Motor neuron (in vitro differentiated cells): ENCODE measurements at regions not wholly inside any gene's neighbourhood (a gene's known extent, or its start where the extent isn't known, plus 50 kb on each side); places are given as distances from the start of the nearest gene placed in this dataset.

Experiments used
- ATAC-seq, 8 experiments: fragments of 200-7000 bp; cut with Tn5 transposase; replicated peaks in 6 of 8; 2 replicates each; pipeline ENCODE4 v1.8.0; 2021; ENCODE audit warnings: mild to moderate bottlenecking in 8 of 8, moderate library complexity in 8 of 8
- H3K27ac ChIP-seq, 2 donors: fragments of 250-450 bp; sonication (Bioruptor Pico); 2 replicates each; pipeline ENCODE4 v1.9.0; 2021; ENCODE audit warnings: antibody characterized with exemption in 2 of 2, mild to moderate bottlenecking in 2 of 2, moderate library complexity in 1 of 2
- H3K4me1 ChIP-seq, 2 donors: fragments of 250-450 bp; sonication (Bioruptor Pico); replicated peaks in 1 of 2; 2 replicates each; pipeline ENCODE4 v1.6.1; 2021; ENCODE audit warnings: antibody characterized with exemption in 2 of 2, mild to moderate bottlenecking in 2 of 2, moderate library complexity in 1 of 2
- H3K4me3 ChIP-seq, 5 donors: fragments of 250-450 bp; sonication (Bioruptor Pico); 2 replicates each; pipeline ENCODE4 v1.9.0; 2021; ENCODE audit warnings: antibody characterized with exemption in 5 of 5, mild to moderate bottlenecking in 5 of 5, moderate library complexity in 4 of 5
- WGBS, 10 experiments: fragments of 450-650 bp; shearing (Covaris generic); methylation state at CpG; one replicate each; pipeline ENCODE4 v1.0.0; 2022; 5-methylcytosine and 5-hydroxymethylcytosine counted together
- in situ Hi-C, 9 experiments: fragments of 400-800 bp; cut with MboI; loops; one replicate each; pipeline ENCODE4 v1.15.0; 2021; ENCODE audit warnings: low sequenced_read_pairs in 9 of 9, low pct_unique_long_range_greater_than_20kb in 2 of 9; ENCODE audit not compliant: unreplicated experiment in 9 of 9

DNA sequence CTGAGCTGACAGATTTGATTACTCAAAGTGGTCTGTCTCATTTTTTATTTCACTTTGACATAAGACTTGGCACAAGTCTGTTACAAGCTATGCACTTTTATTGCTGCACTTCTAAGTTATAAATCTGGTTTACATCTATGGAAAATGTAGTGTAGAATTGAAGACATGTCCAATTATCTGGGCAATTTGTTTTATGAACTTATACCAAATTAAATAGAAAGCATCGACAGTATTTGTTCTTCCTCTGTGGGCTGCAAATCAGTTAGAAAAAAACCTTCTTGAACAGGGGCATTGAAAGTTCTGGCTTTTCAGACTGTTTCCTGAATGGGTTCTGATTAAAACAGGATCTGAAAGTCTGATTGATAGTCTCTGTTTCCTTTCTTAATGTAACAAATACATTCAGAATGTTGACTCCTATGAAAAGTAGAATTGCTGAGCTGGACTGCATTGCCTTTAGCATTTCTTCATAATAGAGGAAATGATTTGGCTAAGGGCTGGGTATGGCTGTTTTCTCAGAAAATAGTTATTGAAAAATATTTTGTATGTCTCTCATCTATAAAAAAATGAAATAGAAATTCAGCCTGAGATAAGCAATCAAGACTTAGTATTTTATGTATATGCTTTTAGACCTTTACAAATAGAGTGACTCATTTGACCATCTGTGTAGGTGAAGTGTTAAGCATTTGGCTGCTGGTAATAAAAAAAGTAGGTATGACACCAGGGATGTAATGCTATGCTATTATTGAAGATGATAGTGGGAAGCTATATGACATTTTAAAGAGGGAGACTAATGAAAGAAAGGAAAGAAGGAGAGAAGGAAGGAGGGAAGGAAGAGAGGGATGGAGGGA, 210.9 kb upstream of the SPRY2 start:
- H3K27ac ChIP-seq, result no peak overlapping the region
- ATAC-seq, result peak in 4 of 8 experiments; percentile 12 to 71 (median 32)
- in situ Hi-C loops, result no loop called here

DNA sequence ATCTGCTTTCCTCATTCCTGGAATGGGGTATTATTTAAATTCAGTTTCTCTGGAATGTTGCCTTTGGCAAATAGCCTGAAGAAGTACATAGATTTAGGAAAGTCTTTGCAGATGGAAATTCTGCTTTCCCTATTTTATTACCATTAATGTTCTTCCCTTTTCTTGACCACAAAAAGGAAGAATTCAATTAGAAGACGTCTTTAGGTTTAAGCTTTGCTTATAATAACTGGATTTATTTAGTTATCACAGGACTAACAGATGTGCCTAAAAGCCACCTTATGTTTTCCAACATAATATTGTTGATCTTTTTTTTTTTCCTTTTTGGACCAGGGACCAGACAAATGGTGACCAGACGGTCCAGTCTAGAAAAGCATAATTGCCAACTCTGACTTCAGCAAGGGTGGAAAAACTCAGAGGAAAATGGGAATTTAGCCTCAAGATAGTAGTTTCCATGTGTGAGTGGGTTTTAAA, 210.1 kb upstream of the SPRY2 start:
- Histone ChIP-seq H3K27ac (no peak overlapping the region), H3K4me3 (no peak overlapping the region), H3K4me1 (peaks cover 10 to 14% of the 10 kb centered on the region in 2 donors)
- in situ Hi-C loops, result no loop called here
- ATAC-seq, result no peak
- 0 to 100% (median 69%) methylated on average over 1 to 2 of the region's 2 CpGs for WGBS, 10 experiments

More for the DNA sequence above, 210.9 kb upstream of the SPRY2 start:
- peaks cover 10 to 14% of the 10 kb centered on the region in 2 donors for H3K4me1 ChIP-seq
- no peak overlapping the region for H3K4me3 ChIP-seq
- WGBS, 10 experiments, result 0 to 80% (median 14%) methylated on average over 1 of the region's 1 CpG; no CpG with 5 or more reads in 3 of the 10 experiments

DNA sequence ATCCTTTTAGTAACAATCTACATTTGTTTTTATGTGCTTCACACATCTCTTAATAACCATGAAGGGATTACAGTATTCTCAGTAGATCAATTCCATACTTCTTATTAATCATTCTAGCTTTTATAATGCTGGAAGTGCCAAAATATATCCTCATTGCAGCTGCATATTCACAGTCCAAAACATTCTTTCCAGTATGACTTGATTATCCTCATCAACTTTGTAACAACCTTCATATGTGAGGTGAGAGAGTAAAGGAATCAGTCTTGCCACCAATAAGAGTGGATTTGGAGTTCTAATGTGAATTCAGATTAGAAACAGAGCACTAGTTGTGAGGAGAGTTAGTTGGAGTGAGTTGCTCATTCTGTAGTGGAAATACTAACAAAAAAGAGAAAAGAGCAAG, 208.0 kb upstream of the SPRY2 start:
- no peak overlapping the region for H3K27ac ChIP-seq
- ATAC-seq, result no peak
- H3K4me3 ChIP-seq, result no peak overlapping the region
- H3K4me1 ChIP-seq, result peaks cover 6 to 14% of the 10 kb centered on the region in 2 donors
- in situ Hi-C loops, result no loop called here

DNA sequence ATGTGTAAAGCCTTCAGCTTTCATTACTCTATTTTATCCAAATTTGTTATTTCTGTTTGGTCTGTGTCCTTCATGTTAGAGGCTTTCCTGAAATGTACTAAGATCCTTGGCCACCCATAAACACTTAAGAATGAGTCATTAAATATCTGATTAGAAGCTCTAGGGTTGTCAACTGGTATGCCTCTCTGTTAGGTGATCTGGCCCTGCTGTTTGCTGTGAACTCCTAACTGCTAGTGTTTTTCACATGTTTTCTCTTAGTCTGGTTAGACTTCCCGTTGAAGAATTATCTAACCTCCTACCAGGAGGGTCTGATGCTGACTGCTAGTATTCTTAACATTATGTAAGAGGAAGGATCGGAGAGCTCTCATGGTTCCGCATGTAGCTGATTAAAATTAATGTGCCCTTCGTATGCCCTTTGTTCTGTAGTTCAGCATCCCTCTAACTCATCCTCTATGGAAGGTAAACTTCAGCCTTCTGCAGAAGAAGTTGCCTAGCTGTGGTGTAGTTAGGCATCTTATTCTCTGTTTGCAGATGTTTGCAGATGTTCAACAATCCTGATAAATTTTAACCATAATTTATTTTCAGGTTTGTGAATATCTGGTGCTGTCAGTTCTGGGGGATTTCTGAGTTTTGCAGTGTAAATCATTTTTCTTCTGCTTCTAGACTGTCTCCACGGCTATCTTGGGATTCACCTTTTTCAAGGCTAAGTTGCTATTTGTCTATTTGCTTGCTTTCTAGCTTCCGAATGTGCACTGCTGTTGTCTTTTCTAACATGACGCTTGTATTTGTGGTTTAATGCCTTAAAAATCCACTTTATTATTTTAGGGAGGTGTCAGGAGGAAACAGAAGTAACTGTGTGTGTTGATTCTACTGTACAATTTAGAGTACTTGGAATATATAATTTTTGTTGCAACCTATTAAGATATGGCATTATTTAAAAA, 207.2 kb upstream of the SPRY2 start:
- Histone ChIP-seq H3K27ac (no peak overlapping the region), H3K4me1 (peaks cover 6 to 11% of the 10 kb centered on the region in 2 donors), H3K4me3 (no peak overlapping the region)
- WGBS, 10 experiments, result 25 to 90% (median 70%) methylated on average over 3 to 7 of the region's 7 CpGs
- in situ Hi-C loops, result no loop called here
- ATAC-seq, result peak in 1 of 8 experiments; percentile 50

DNA sequence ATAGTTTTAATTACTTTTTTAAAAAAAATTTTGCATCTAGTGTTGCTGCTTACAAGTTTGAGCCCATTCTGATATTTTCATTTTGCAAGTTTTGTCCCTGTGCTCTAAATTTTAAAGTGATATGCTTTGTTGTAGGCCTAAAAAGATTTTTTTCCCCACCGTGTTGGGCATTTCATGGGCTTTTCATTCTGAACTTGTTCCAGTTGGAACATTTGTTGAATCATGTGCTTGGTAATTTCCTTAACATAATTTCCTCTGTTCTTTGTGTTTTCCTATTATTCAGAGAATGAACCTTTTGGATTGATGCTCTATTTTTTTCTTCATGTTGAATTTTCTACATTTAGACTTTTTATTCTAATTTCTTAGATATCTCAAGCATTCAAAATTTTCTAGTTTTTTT, 206.4 kb upstream of the SPRY2 start:
- in situ Hi-C loops, result no loop called here
- H3K4me1 ChIP-seq, result peaks cover 6 to 11% of the 10 kb centered on the region in 2 donors
- H3K4me3 ChIP-seq, result no peak overlapping the region
- 0 to 100% (median 82%) methylated on average over 1 of the region's 1 CpG for WGBS, 10 experiments
- no peak for ATAC-seq
- no peak overlapping the region for H3K27ac ChIP-seq

DNA sequence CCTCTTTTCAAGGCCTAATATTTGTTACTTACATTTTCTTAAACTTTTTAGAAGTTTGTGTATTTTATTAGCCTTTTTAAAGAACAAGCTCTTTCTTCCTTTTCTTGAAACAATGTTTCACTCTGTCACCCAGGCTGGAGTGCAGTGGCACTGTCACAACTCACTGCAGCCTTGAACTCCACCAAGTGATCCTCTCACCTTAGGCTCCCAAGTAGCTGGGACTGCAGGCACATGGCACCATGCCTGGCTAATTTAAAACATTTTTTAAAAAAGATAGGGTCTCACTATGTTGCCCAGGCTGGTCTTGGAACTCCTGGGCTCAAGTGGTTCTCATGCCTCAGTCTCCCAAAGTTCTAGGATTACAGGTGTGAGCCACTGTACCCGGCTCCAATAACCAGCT, 192.2 kb upstream of the SPRY2 start:
- H3K27ac ChIP-seq, result no peak overlapping the region
- WGBS, 10 experiments, result 0 to 100% (median 95%) methylated on average over 1 of the region's 1 CpG; no CpG with 5 or more reads in 2 of the 10 experiments
- H3K4me3 ChIP-seq, result no peak overlapping the region
- in situ Hi-C loops, result no loop called here
- H3K4me1 ChIP-seq, result no peaks in the 10 kb centered on the region
- ATAC-seq, result no peak

DNA sequence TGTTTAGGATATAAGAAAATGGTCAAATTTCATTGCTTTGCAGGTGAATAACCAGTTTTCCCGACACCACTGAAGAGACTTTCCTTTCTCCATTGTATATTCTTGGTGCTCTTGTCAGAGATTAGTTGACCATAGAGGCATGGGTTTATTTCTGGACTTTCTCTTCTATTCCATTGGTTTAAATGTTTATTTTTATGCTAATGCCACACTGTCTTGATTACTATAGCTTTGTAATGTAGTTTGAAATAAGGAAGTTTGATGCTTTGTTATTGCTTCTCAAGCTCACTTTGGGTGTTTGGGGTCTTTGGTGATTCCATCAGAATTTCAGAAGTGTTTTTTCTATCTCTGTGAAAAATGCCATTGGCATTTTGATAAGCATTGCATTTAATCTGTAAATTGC, 190.0 kb upstream of the SPRY2 start:
- Histone ChIP-seq H3K4me1 (no peaks in the 10 kb centered on the region), H3K4me3 (no peak overlapping the region), H3K27ac (no peak overlapping the region)
- no peak for ATAC-seq
- in situ Hi-C loops, result no loop called here
- 0 to 100% (median 67%) methylated on average over 1 of the region's 1 CpG; no CpG with 5 or more reads in 1 of the 10 experiments for WGBS, 10 experiments

DNA sequence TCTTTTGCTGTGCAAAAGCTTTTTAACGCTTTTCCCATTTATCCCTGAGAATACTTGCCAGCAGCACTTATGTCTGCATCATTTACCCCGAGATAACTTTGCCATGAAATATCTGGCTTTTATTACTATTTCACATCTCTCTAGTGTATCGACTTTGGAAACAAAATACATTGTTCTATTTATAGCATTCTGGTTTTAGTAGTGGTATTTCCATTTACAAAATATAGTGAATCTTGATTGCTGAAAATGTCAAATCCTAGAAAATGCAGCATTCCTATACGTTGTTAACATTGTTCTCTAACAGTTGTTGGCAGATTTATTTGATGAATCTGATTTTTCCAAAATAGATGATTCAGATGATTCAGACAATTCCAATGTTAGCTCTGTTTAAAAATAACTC, 189.3 kb upstream of the SPRY2 start:
- in situ Hi-C loops, result no loop called here
- ATAC-seq, result no peak

DNA sequence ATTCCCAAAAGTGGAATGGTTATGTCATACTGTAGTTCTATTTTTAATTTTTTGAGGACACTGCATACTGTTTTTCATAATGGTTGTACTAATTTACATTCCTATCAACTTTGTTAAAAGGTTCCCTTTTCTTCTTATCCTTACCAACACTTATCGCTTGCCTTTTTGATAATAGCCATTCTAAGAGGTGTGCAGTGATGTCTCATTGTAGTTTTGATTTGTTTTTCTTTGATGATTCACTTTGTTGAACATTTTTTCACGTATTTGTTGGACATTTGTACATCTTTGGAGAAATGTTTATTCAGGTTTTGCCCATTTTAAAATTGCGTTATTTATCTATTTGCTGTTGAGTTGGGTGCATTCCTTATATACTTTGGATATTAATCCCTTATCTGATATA, 188.8 kb upstream of the SPRY2 start:
- in situ Hi-C loops, result no loop called here
- WGBS, 10 experiments, result 18 to 100% (median 77%) methylated on average over 1 to 3 of the region's 3 CpGs
- ATAC-seq, result no peak
- H3K4me1 ChIP-seq, result no peaks in the 10 kb centered on the region
- no peak overlapping the region for H3K4me3 ChIP-seq
- H3K27ac ChIP-seq, result no peak overlapping the region

More for the DNA sequence above, 189.3 kb upstream of the SPRY2 start:
- Histone ChIP-seq H3K4me1 (no peaks in the 10 kb centered on the region), H3K4me3 (no peak overlapping the region), H3K27ac (no peak overlapping the region)
- 0 to 95% (median 77%) methylated on average over 1 to 4 of the region's 4 CpGs; no CpG with 5 or more reads in 1 of the 10 experiments for WGBS, 10 experiments

DNA sequence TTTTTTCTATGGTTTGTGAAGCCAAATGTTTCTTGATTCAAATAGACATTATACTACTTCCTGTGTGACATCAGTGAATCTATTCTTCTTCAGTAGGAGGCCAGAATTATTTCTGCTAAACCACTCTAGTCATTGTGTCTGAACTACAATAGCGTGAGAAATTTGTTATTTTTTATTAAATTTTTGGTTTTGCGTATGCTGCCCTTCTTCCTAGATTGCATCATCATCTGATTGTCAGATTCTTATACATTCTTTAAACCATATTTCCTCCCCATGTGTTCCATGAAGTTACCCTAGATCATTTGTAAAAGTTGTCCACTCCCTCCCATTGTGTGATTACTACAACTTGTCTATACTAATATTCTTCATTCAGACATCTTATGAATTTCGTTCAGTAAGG, 187.8 kb upstream of the SPRY2 start:
- Histone ChIP-seq H3K4me3 (no peak overlapping the region), H3K27ac (no peak overlapping the region), H3K4me1 (no peaks in the 10 kb centered on the region)
- ATAC-seq, result no peak
- 14 to 100% (median 78%) methylated on average over 3 of the region's 3 CpGs for WGBS, 10 experiments
- in situ Hi-C loops, result no loop called here

DNA sequence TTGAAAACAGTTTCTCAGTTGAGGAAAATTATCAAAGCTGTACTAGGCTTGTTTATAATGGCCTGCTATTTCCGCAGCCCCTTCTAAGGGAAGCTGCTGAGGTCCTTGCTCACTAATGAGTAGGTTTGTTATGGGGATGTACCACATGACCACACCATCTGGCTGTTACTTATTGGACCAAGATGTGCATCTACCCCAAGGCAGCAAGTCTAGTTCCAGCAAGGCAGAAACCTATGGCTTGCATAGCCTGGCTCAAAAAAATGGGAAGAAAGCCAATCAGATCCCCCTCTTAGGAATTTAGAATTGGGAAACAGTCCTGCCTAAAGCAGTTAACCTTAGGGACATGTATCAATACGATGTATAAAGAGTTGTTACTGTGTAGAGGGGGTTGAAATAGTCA, 186.5 kb upstream of the SPRY2 start:
- Histone ChIP-seq H3K4me3 (no peak overlapping the region), H3K27ac (no peak overlapping the region), H3K4me1 (no peaks in the 10 kb centered on the region)
- in situ Hi-C loops, result no loop called here
- no peak for ATAC-seq
- 0 to 100% (median 70%) methylated on average over 1 to 2 of the region's 2 CpGs; no CpG with 5 or more reads in 1 of the 10 experiments for WGBS, 10 experiments

DNA sequence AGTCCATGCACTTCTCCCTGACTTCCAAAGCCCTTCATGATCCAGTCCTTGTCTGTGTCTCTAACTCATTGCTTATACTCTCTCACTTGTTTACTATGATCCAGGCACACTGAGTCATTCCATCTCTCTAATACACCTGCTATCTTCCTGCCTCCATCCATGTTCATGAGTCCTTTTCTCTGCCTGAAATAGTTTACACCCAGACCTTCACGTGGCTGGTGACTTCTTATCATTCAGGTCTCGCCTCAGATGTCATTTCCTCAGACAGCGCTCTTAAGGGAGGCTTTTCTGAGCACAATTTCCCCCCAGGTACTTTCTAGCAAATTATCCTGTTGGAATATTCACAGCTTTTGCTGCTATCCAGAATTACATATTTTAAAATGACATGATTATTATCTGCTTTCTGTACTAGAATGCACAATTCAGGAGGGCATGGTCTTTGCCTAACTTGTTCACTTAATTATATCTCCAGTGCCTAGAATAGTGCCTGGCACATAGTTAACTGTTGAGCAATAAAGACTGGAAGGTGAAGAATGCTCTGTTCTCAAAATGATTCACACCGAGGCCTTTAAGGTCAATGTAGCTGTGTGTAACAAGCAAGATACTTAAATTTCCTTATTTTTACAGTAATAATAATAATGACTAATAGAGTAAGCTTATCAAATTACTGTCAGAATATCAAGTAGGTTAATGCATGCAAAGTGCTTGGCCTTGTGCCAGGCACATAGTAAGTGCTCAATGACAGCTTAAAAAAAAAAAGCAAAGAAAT, 183.7 kb upstream of the SPRY2 start:
- WGBS, 10 experiments, result 0 to 100% (median 78%) methylated on average over 1 to 4 of the region's 4 CpGs
- no peak overlapping the region for H3K27ac ChIP-seq
- ATAC-seq, result no peak
- H3K4me3 ChIP-seq, result no peak overlapping the region
- no peaks in the 10 kb centered on the region for H3K4me1 ChIP-seq
- in situ Hi-C loops, result no loop called here

DNA sequence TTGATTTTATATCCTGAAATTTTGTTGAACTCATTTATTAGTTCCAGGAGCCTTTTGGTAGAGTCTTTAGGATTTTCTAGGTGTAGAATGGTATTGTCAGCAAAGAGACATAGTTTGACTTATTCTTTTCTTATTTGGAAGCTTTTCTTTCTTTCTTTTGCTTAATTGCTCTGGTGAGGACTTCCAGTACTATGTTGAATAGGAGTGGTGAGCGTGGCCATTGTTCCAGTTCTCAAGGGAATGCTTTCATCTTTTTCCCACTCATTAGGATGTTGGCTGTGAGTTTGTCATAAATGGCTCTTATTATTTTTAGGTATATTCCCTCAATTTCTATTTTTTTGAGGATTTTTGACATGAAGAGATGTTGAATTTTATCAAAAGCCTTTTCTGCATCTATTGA, 182.2 kb upstream of the SPRY2 start:
- no peaks in the 10 kb centered on the region for H3K4me1 ChIP-seq
- H3K27ac ChIP-seq, result no peak overlapping the region
- H3K4me3 ChIP-seq, result no peak overlapping the region
- in situ Hi-C loops, result no loop called here
- 0 to 100% (median 54%) methylated on average over 1 of the region's 1 CpG; no CpG with 5 or more reads in 2 of the 10 experiments for WGBS, 10 experiments
- ATAC-seq, result no peak
